ENCODE measurements at regions not wholly inside any gene's neighbourhood (a gene's known extent, or its start where the extent isn't known, plus 50 kb on each side); places are given as distances from the start of the nearest gene placed in this dataset.
"Not testable (repeated sequence)": the region's sequence is repeated elsewhere in the genome, so short reads cannot be mapped to it uniquely, and the experiment has no call there.

DNA sequence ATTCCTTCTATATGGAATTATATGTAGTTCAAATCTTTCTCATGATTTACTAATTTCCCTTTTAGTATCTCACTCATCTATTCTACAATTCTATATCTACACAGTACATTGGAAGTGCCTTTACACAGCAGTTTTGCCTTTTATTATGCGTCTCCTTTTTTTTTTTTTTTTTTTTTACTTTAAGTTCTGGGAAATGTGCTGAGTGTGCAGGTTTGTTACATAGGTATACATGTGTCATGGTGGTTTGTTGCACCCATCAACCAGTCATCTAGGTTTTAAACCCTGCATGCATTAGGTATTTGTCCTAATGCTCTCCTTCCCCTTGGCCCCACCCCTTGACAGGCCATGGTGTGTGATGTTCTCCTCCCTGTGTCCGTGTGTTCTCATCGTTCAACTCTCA is 1150.1 kb upstream of the PRR20A start:
- intact Hi-C loops (cut with DNase I) = no loop called here
- ATAC-seq (ENCODE audit: poor library complexity) = no peak
- DNase-seq = no peak

GRCh38 chr13:55991666-55992065 is 1149.1 kb upstream of the PRR20A start:
- no peak for DNase-seq
- no peak for ATAC-seq (ENCODE audit: poor library complexity)
- intact Hi-C loops (cut with DNase I) = no loop called here

DNA sequence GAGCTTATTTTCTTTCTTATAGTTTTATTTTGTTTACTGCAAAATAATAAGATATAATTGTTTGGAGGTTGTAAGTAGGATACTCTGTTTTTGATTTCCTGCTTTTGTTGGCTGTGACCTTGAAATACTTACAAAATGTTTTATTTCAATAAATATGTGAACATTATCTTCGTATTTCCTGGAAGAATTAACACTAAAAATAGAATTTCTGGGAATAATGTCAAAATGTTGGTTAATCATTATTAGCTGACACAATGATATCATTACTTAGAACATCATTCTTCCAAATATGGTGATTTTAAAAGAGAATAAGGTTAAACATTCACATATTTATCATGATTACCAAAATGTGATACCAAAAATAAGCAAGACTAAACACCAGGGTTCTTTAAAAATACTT is 1148.6 kb upstream of the PRR20A start:
- intact Hi-C loops (cut with DNase I) = no loop called here
- no peak for ATAC-seq (ENCODE audit: poor library complexity)
- DNase-seq = no peak

- DNase-seq = no peak
- intact Hi-C loops (cut with DNase I) = no loop called here
- ATAC-seq (ENCODE audit: poor library complexity) = no peak
Observed at GRCh38 chr13:55999709-56000108, 1141.0 kb upstream of the PRR20A start.

DNA sequence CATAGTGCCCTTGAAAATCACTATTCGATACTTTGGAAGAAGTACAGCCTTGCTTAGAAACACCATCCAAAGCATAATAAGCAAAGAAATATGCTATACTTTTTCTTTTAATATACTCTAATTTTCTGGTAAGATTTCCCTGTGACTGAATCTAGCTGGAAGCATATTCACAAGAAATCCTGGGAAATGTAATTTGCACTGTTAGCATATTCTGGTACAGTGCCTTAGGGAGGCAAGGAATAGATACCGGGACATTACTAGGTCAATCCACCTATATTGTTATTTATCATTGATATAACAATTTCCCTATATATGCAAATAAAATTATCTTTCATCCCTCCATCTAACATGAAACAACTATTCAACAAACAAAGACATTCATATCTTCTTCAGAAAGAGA is 1131.3 kb upstream of the PRR20A start:
- DNase-seq = no peak
- no peak for ATAC-seq (ENCODE audit: poor library complexity)
- intact Hi-C loops (cut with DNase I) = no loop called here

GRCh38 chr13:56012644-56013043 is 1128.1 kb upstream of the PRR20A start:
- DNase-seq = no peak
- intact Hi-C loops (cut with DNase I) = no loop called here
- no peak for ATAC-seq (ENCODE audit: poor library complexity)

DNA sequence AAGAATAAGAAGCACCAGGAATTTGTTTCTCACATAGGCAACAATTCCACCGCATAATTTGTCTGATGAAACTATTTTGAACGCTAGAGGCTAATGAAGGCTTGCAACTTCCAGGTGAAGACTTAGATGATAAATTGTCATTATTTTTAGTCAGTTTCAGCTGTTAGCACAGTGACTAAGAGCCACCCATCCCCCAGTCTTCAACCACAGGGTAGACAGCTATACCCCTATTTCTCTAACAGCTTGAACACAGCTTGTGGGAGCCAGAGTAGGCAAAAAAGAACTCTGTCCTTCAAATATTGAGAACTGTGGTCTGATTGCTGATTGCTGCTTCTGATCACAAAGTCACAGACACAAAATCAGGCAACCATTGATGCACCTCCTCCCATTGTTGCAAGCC is 1124.8 kb upstream of the PRR20A start:
- intact Hi-C loops (cut with DNase I) = no loop called here
- ATAC-seq (ENCODE audit: poor library complexity) (no peak), DNase-seq (no peak)

GRCh38 chr13:56019606-56020005 is 1121.1 kb upstream of the PRR20A start:
- no peak for ATAC-seq (ENCODE audit: poor library complexity)
- DNase-seq = no peak
- intact Hi-C loops (cut with DNase I) = no loop called here

DNA sequence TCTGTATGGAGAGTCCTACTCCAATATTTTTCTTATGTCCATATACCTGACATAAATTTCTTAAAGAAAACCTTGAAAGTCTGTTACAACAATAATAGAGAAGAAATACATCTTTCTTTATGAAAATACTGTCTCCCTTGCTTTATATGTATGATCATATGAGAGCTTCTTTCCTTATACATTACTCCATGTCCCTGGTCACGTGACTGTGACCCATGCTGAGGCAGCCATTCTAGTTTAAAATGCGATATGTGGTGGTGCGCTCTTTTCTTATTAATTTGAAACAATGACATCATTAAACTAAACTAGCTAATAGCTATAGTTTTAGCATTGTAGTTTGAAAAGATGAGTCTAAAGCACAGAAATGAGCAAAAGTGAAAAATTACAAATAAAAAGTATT is 1120.3 kb upstream of the PRR20A start:
- DNase-seq (no peak), ATAC-seq (ENCODE audit: poor library complexity) (no peak)
- intact Hi-C loops (cut with DNase I) = no loop called here

GRCh38 chr13:56039992-56040391 is 1100.7 kb upstream of the PRR20A start:
- intact Hi-C loops (cut with DNase I) = no loop called here
- no peak for ATAC-seq (ENCODE audit: poor library complexity)
- no peak for DNase-seq

DNA sequence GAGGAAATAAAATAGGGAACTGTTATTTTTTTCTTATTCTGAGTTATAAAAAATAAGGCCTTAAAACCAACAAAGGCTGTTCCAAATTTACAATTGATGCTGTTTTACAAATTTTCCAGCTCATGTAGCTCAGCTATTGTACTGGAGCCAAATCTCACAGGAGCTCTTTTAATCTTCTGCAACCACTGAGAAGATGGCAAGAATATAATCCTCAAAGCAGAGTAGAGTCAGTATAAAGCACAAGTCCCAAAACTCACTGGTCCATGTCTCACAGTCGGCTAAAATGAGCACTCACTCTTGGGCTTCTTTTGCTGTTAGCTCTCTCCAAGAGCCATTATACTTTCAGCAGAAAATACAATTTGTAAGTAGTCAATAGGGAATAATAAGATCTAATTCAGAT is 1074.4 kb upstream of the PRR20A start:
- intact Hi-C loops (cut with DNase I) = no loop called here
- ATAC-seq (ENCODE audit: poor library complexity) = no peak
- DNase-seq = no peak

- ATAC-seq (ENCODE audit: poor library complexity) (no peak), DNase-seq (no peak)
- intact Hi-C loops (cut with DNase I) = no loop called here
Observed at GRCh38 chr13:56102641-56103040, 1038.1 kb upstream of the PRR20A start.

DNA sequence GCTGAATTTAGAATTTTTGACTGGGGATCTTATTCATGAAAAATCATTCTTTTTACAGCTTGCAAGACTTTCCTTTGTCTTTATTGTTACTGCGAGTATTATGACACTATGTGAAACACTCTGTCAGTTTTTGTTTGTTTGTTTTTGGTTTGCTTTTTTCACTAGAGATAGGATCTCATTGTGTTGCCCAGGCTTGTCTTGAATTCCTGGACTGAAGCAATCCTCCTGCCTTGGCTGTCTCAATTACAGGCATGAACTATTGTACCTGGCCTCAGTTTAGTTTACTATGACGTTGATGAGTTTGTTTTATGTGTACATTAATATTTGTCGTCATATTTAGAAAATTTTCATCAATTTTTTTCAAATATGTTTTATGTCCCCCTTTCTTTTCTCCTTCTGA is 1030.0 kb upstream of the PRR20A start:
- intact Hi-C loops (cut with DNase I) = no loop called here
- no peak for ATAC-seq (ENCODE audit: poor library complexity)
- DNase-seq = no peak

DNA sequence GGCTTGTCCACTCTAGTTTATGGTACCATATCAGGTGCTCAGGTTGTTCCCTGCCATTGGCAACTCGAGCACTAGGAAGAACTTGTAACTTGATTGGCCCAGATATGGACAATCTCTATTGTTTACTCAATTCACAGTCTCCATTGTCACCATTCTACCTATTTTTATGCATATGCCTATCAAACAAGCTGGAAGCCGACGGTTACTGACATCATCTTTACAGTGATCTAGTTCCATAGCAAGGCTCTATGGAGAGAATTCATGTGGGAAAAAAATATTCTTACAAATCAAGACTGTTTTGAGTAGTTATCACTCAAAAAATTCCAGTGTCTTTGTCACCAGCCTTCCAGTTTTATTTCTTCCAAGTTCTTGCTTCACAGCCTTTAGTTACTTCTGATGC is 1006.2 kb upstream of the PRR20A start:
- no peak for ATAC-seq (ENCODE audit: poor library complexity)
- intact Hi-C loops (cut with DNase I) = no loop called here
- DNase-seq = no peak

- intact Hi-C loops (cut with DNase I) = no loop called here
- no peak for ATAC-seq (ENCODE audit: poor library complexity)
Observed at GRCh38 chr13:56166864-56167263, 973.9 kb upstream of the PRR20A start.

DNA sequence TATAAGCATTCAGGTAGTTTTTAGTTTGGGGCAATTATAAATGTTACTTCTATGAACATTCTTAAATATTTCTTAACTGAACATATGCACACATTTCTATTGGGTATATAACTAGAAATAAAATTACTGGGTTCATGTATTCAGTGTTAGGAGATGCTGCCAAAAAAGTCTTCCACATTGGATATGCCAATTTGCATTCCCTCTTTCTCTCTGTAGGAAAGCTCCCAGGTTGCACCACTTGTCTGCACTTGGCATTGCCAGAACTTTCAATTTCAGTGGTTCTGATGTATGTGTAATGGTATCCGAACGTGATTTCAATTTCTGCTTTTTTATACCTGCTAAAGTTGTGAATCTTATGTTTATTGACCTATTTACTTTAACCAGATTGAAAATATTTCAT is 972.1 kb upstream of the PRR20A start:
- no peak for DNase-seq
- intact Hi-C loops (cut with DNase I) = no loop called here
- ATAC-seq (ENCODE audit: poor library complexity) = no peak

More at GRCh38 chr13:56166864-56167263, 973.9 kb upstream of the PRR20A start:
- no peak for DNase-seq

- no peak for DNase-seq
- intact Hi-C loops (cut with DNase I) = no loop called here
- ATAC-seq (ENCODE audit: poor library complexity) = no peak
Observed at GRCh38 chr13:56173346-56173745, 967.4 kb upstream of the PRR20A start.

DNA sequence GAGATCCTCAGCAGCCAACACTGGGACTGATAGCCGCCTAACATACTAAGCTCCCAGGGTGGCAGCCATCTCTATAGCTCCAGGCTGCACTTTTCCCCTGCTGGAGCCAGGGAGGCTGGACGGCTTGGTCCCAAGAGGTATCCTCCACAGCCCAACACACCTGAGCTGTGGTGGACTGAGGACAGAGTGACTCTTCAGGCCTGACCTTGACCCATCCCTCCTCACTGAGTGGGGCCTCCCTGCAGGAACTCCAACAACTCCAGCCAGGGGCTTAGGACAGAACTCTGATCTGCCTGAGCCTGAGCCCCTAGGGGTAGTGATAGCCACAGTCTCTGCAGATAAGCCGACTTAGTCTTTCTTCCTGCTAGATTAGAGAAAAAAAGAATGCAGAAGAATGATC is 958.1 kb upstream of the PRR20A start:
- no peak for DNase-seq
- intact Hi-C loops (cut with DNase I) = no loop called here
- ATAC-seq (ENCODE audit: poor library complexity) = no peak

DNA sequence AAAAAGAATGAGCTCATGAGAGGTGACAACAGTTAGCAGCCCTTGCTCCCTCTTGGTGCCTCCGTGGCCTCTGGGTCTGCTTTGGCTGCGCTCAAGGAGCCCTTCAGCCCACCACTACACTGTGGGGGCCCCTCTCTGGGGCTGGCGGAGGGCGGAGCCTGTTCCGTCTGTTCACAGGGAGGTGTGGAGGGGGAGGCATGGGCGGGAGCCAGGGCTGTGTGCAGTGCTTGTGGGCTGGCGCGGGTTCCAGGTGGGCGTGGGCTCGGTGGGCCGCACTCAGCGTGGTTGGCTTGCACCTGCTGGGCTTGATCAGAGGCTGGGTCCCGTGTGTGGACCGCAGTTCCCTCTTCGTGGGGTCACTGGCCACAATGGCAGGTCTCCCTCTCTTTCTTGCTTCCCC is 953.4 kb upstream of the PRR20A start:
- ATAC-seq (ENCODE audit: poor library complexity) (no peak), DNase-seq (no peak)
- intact Hi-C loops (cut with DNase I) = no loop called here

DNA sequence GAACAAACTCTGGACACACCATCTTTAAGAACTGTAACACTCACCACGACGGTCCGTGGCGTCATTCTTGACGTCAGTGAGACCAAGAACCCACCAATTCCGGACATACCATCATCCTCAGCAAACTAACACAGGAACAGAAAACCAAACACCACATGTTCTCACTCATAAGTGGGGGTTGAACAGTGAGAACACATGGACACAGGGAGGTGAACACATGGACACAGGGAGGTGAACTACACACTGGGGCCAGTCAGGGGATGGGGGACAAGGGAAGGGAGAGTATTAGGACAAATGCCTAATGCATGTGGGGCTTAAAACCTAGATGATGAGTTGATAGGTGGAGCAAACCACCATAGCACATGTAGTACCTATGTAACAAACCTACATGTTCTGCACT is 952.1 kb upstream of the PRR20A start:
- ATAC-seq (ENCODE audit: poor library complexity); intact Hi-C loops (cut with DNase I): not testable (repeated sequence)

GRCh38 chr13:56189439-56189838 is 951.3 kb upstream of the PRR20A start:
- intact Hi-C loops (cut with DNase I) = no loop called here
- no peak for ATAC-seq (ENCODE audit: poor library complexity)
- no peak for DNase-seq

More for the DNA sequence above, 952.1 kb upstream of the PRR20A start:
- DNase-seq = not testable (repeated sequence)

GRCh38 chr13:56189978-56190377 is 950.7 kb upstream of the PRR20A start:
- no peak for DNase-seq
- intact Hi-C loops (cut with DNase I) = no loop called here
- ATAC-seq (ENCODE audit: poor library complexity) = no peak
